ENCODE measurements at regions not wholly inside any gene's neighbourhood (a gene's known extent, or its start where the extent isn't known, plus 50 kb on each side); places are given as distances from the start of the nearest gene placed in this dataset.

DNA sequence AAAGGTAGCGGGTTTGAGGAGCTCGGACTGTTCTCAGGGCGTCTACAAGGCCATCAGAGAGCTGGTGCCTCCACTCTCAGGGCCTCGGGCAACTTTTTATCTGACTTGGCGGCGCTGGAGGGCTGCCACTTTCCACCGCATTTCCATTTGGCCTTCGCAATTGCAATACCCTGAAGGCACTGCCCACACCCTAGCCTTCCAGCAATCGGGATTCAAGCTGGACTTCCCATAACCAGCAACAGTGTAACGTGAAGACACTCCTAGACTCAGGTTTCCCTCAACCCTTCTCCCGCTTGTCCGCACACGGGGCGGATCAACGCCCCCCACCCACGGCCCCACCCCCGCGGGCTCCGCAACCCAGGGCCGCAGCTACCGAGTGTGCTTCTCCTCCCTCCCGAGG, 50.2 kb upstream of the BCOR start:
- no peak for DNase-seq (ENCODE audit: low spot score)
